GM21825 (cell line): ENCODE measurements at regions not wholly inside any gene's neighbourhood (a gene's known extent, or its start where the extent isn't known, plus 50 kb on each side); places are given as distances from the start of the nearest gene placed in this dataset.

Source experiments
- ATAC-seq: cut with Tn5 transposase; IDR thresholded peaks from one replicate; pipeline ENCODE4 v1.9.1; 2021; ENCODE audit warnings: mild to moderate bottlenecking, moderate library complexity; ENCODE audit not compliant: unreplicated experiment

GRCh38 chr2:7281231-7282201, 364.3 kb downstream of the RNF144A start:
- no peak for ATAC-seq

GRCh38 chr2:7286120-7286519, 368.9 kb downstream of the RNF144A start:
- ATAC-seq, result no peak

GRCh38 chr2:7288484-7288883, 371.3 kb downstream of the RNF144A start:
- ATAC-seq, result no peak

- ATAC-seq, result no peak
Measured at GRCh38 chr2:7289697-7290096, 372.5 kb downstream of the RNF144A start.

- ATAC-seq, result no peak
Measured at GRCh38 chr2:7292154-7292691, 375.0 kb downstream of the RNF144A start.

- no peak for ATAC-seq
Measured at GRCh38 chr2:7309582-7309981, 392.4 kb downstream of the RNF144A start.

GRCh38 chr2:7324706-7325105, 407.5 kb downstream of the RNF144A start:
- no peak for ATAC-seq

GRCh38 chr2:7325186-7325585, 408.0 kb downstream of the RNF144A start:
- ATAC-seq, result no peak

- no peak for ATAC-seq
Measured at GRCh38 chr2:7329465-7329864, 412.3 kb downstream of the RNF144A start.

GRCh38 chr2:7333189-7333765, 416.1 kb downstream of the RNF144A start:
- no peak for ATAC-seq

- no peak for ATAC-seq
Measured at GRCh38 chr2:7333960-7334493, 416.8 kb downstream of the RNF144A start.

GRCh38 chr2:7338961-7339360, 421.7 kb downstream of the RNF144A start:
- ATAC-seq, result no peak

GRCh38 chr2:7346336-7346735, 429.1 kb downstream of the RNF144A start:
- no peak for ATAC-seq

- no peak for ATAC-seq
Measured at GRCh38 chr2:7348761-7349160, 431.5 kb downstream of the RNF144A start.

GRCh38 chr2:7352191-7352590, 435.0 kb downstream of the RNF144A start:
- no peak for ATAC-seq

- no peak for ATAC-seq
Measured at GRCh38 chr2:7353571-7353970, 436.4 kb downstream of the RNF144A start.

- no peak for ATAC-seq
Measured at GRCh38 chr2:7355781-7356180, 438.6 kb downstream of the RNF144A start.

GRCh38 chr2:7356909-7357584, 439.8 kb downstream of the RNF144A start:
- no peak for ATAC-seq

GRCh38 chr2:7357993-7358392, 440.8 kb downstream of the RNF144A start:
- no peak for ATAC-seq

GRCh38 chr2:7358865-7359447, 441.7 kb downstream of the RNF144A start:
- no peak for ATAC-seq

- ATAC-seq, result no peak
Measured at GRCh38 chr2:7363906-7364305, 446.7 kb downstream of the RNF144A start.
